Right cardiac atrium (tissue), 5 donors: ENCODE measurements at regions not wholly inside any gene's neighbourhood (a gene's known extent, or its start where the extent isn't known, plus 50 kb on each side); places are given as distances from the start of the nearest gene placed in this dataset.

Source experiments
- ATAC-seq, 2 donors: fragments of 200-7000 bp; cut with Tn5 transposase; one replicate each; pipeline versions ENCODE4 v1.8.0 to v1.9.1; 2020; ENCODE audit warnings: moderate library complexity in 2 of 2, mild to moderate bottlenecking in 1 of 2
- DNase-seq, 3 donors: peaks; one replicate each; pipeline ENCODE4 v3.0.0-alpha.2; 2020
- H3K27ac ChIP-seq: one replicate; pipeline ENCODE4 v1.5.1; 2013; ENCODE audit warnings: mild to moderate bottlenecking, low read length, control low read depth, moderate library complexity
- H3K27me3 ChIP-seq: one replicate; pipeline ENCODE4 v1.6.1; 2013; ENCODE audit not compliant: control insufficient read depth, insufficient read depth
- H3K4me1 ChIP-seq: one replicate; pipeline ENCODE4 v1.6.1; 2013; ENCODE audit warnings: low read length; ENCODE audit not compliant: control insufficient read depth, insufficient read depth
- H3K4me3 ChIP-seq: one replicate; pipeline ENCODE4 v1.5.1; 2013; ENCODE audit warnings: low read length, control low read depth
- H3K9me3 ChIP-seq: one replicate; pipeline ENCODE4 v1.6.1; 2013; ENCODE audit warnings: low read length; ENCODE audit not compliant: control insufficient read depth
- whole genome bisulfite sequencing: extraction: QIAGEN DNeasy Blood & Tissue Kit; methylation state at CpG from one replicate; pipeline ENCODE4 v1.1.7; 2013; 5-methylcytosine and 5-hydroxymethylcytosine counted together
- intact Hi-C, 4 donors: fragments of 100-400 bp; cut with DNase I; formaldehyde crosslinking; loops; one replicate each; pipeline versions ENCODE4 v1.11.0 to v1.14.0; 2022 to 2023
- donor health status: healthy with polysubstance abuse.
- donor health status: DM: no; HTN: yes; CAD: no.
- donor health status: DM: no; HTN: no; CAD: no.
- donor health status: DM: no; HTN: yes; CAD: no; lungs with severe emphysema.
- donor health status: DM: yes; HTN: yes; CAD: no.

- H3K27me3 ChIP-seq: no peaks in the 10 kb centered on the region
- H3K9me3 ChIP-seq: no peaks in the 10 kb centered on the region
- H3K4me3 ChIP-seq: no peak overlapping the region
- intact Hi-C loops: no loop called here
- ATAC-seq: no peak
- DNase-seq: no peak
- H3K4me1 ChIP-seq: no peaks in the 10 kb centered on the region
- no peak overlapping the region for H3K27ac ChIP-seq
Measured at GRCh38 chr4:125689805-125690204, 375.1 kb downstream of the FAT4 start.

- Histone ChIP-seq H3K4me3 (no peak overlapping the region), H3K9me3 (no peaks in the 10 kb centered on the region), H3K27ac (no peak overlapping the region), H3K27me3 (no peaks in the 10 kb centered on the region), H3K4me1 (no peaks in the 10 kb centered on the region)
- intact Hi-C loops: no loop called here
- ATAC-seq: no peak
- DNase-seq: no peak
Measured at GRCh38 chr4:125693228-125693627, 378.5 kb downstream of the FAT4 start.

GRCh38 chr4:125702406-125702805, 387.7 kb downstream of the FAT4 start:
- no peak for DNase-seq
- Histone ChIP-seq H3K27ac (no peak overlapping the region), H3K27me3 (no peaks in the 10 kb centered on the region), H3K4me3 (no peak overlapping the region), H3K4me1 (no peaks in the 10 kb centered on the region), H3K9me3 (no peaks in the 10 kb centered on the region)
- intact Hi-C loops: no loop called here
- no peak for ATAC-seq

DNA sequence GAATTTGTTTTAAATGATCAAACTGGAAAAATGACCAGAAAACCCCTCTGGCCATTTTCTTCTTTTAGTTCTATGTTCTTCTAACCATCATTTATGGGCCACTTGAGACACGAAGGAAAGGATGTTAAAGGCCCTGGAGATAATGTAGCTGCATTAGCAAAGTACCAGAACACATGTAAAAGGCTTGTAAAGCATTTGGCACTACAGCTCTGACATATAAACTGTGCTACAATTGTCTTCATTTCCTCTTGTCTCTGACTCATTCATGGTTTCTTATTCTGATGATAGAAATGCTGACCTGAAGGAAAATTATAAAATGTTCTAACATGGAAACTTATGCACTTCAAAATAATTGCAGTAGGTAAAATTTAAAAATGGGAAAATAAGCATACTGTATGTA, 388.7 kb downstream of the FAT4 start:
- WGBS: 31% methylated on average over 1 of the region's 1 CpG
- no peak for DNase-seq
- H3K27ac ChIP-seq: no peak overlapping the region
- no peak overlapping the region for H3K4me3 ChIP-seq
- H3K27me3 ChIP-seq: no peaks in the 10 kb centered on the region
- intact Hi-C loops: no loop called here
- peak in 1 of 2 donors; percentile 39 for ATAC-seq
- no peaks in the 10 kb centered on the region for H3K4me1 ChIP-seq
- no peaks in the 10 kb centered on the region for H3K9me3 ChIP-seq

DNA sequence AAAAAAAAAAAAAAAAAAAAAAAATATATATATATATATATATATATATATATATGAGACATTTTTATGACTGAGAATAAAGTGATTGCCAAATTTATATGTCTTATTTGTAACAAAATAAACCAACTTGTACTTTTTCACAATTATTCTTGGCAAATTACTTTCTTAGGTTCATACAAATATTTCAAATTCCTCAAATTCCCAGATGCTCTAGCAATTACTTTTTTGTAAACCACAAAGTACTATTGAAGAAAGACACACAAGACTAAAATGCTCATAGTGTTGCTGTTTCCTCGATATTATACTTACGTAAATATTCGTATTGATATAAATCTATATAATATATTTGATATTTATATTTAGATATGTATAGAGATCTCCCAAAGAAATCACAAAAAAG, 390.0 kb downstream of the FAT4 start:
- no peaks in the 10 kb centered on the region for H3K9me3 ChIP-seq
- no peaks in the 10 kb centered on the region for H3K4me1 ChIP-seq
- no peak for DNase-seq
- H3K27me3 ChIP-seq: no peaks in the 10 kb centered on the region
- no peak overlapping the region for H3K27ac ChIP-seq
- H3K4me3 ChIP-seq: no peak overlapping the region
- ATAC-seq: no peak
- intact Hi-C loops: no loop called here
- WGBS: 79% methylated on average over 3 of the region's 3 CpGs

GRCh38 chr4:125705681-125706080, 390.9 kb downstream of the FAT4 start:
- Histone ChIP-seq H3K27me3 (no peaks in the 10 kb centered on the region), H3K4me1 (no peaks in the 10 kb centered on the region), H3K4me3 (no peak overlapping the region), H3K9me3 (no peaks in the 10 kb centered on the region), H3K27ac (no peak overlapping the region)
- ATAC-seq: no peak
- intact Hi-C loops: no loop called here
- 48% methylated on average over 1 of the region's 1 CpG for WGBS
- no peak for DNase-seq

DNA sequence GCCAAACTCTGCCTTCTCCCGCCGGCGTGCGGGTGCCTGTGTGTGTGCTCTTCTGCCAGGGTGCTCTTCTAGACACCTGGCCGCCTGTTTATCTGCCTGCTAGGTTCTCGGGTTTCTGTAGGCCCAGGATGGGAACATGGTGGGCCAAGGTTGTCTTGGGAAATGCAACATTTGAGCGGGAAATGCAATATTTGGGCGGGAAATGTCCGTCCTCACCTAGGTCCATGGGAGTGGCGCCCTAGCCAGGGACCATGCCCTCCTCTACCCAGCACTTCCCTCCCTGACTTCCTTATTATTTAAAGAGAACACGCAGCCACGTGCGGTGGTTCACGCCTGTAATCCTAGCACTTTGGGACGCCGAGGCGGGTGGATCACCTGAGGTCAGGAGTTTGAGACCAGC, 392.6 kb downstream of the FAT4 start:
- Histone ChIP-seq H3K4me3 (no peak overlapping the region), H3K9me3 (no peaks in the 10 kb centered on the region), H3K27ac (no peak overlapping the region), H3K4me1 (no peaks in the 10 kb centered on the region), H3K27me3 (no peaks in the 10 kb centered on the region)
- ATAC-seq (no peak), DNase-seq (no peak)
- intact Hi-C loops: no loop called here
- 98% methylated on average over 17 of the region's 17 CpGs for WGBS

DNA sequence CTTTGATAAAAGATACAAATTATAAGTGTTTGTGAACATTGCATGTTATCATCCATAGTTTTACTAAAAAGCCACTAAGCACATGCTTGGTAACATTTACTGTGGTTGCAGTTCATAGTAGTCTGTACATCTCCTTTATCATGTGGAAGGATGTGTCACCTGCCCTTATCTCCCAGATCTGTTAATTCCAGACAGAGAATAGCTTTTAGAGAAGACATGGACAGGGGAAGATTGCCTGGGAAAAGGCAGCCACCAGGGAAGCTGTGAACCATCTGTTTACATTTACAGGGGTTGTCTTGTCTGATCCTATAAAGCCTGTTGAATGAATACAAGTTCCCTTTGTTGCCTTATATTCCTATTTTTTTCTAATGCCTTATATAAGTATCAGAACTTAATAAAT, 396.0 kb downstream of the FAT4 start:
- Histone ChIP-seq H3K4me3 (no peak overlapping the region), H3K27ac (no peak overlapping the region), H3K4me1 (no peaks in the 10 kb centered on the region), H3K27me3 (no peaks in the 10 kb centered on the region), H3K9me3 (no peaks in the 10 kb centered on the region)
- DNase-seq (no peak), ATAC-seq (no peak)
- intact Hi-C loops: no loop called here

DNA sequence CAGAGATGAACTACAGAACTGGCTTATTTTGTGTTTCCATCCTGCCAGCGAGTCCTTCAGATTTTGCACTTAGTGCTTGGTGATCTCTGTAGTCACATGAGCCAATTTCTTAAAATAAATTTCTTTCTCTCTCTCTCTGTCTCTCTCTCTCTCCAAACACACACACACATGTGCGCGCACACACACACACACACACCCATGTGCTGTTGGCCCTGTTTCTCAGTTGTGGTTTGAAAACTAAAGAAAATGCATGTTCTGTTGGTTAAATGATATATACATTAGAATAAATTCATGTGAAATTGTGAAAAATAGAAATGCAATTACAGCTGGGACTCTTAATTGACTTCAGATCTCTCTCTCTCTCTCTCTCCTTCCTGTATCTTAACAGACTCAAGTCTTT, 399.3 kb downstream of the FAT4 start:
- intact Hi-C loops: no loop called here
- Histone ChIP-seq H3K4me1 (no peaks in the 10 kb centered on the region), H3K4me3 (no peak overlapping the region), H3K27ac (no peak overlapping the region), H3K27me3 (no peaks in the 10 kb centered on the region), H3K9me3 (no peaks in the 10 kb centered on the region)
- WGBS: 80% methylated on average over 3 of the region's 3 CpGs
- ATAC-seq (no peak), DNase-seq (no peak)

GRCh38 chr4:125714845-125715244, 400.1 kb downstream of the FAT4 start:
- no peak for DNase-seq
- Histone ChIP-seq H3K27ac (no peak overlapping the region), H3K9me3 (no peaks in the 10 kb centered on the region), H3K27me3 (no peaks in the 10 kb centered on the region), H3K4me3 (no peak overlapping the region), H3K4me1 (no peaks in the 10 kb centered on the region)
- no peak for ATAC-seq
- intact Hi-C loops: no loop called here

- no peak overlapping the region for H3K27ac ChIP-seq
- intact Hi-C loops: no loop called here
- H3K4me1 ChIP-seq: no peaks in the 10 kb centered on the region
- H3K4me3 ChIP-seq: no peak overlapping the region
- DNase-seq (no peak), ATAC-seq (no peak)
- H3K9me3 ChIP-seq: no peaks in the 10 kb centered on the region
- no peaks in the 10 kb centered on the region for H3K27me3 ChIP-seq
- WGBS: 83% methylated on average over 2 of the region's 2 CpGs
Measured at GRCh38 chr4:125719987-125720386, 405.2 kb downstream of the FAT4 start.

DNA sequence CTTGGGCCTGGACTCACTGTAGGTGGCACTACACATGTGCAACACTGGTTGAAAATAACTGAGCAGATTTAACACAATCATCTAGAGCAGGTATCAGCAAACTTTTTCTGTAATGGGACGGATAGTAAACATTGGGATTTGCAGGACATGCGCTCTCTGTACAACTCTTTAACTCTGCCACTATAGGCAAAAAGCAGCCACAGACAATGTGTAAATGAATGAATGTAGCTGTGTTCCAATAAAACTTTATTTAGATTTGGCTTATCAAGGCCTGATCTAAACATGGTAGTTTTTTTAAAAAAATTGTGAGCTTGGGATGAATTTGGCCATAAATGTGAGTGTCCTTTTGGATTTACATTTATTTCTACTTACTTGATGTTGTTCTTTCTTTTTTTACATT, 407.3 kb downstream of the FAT4 start:
- ATAC-seq (no peak), DNase-seq (no peak)
- H3K27me3 ChIP-seq: no peaks in the 10 kb centered on the region
- H3K27ac ChIP-seq: no peak overlapping the region
- no peak overlapping the region for H3K4me3 ChIP-seq
- intact Hi-C loops: no loop called here
- H3K9me3 ChIP-seq: no peaks in the 10 kb centered on the region
- over 99% methylated on average over 2 of the region's 2 CpGs for WGBS
- H3K4me1 ChIP-seq: no peaks in the 10 kb centered on the region
